Activated naive CD4-positive, alpha-beta T cell treated with anti-CD3 and anti-CD28 coated beads, Interleukin-2, amount 50 U/mL, for 24 hours (primary cell): ENCODE measurements at regions not wholly inside any gene's neighbourhood (a gene's known extent, or its start where the extent isn't known, plus 50 kb on each side); places are given as distances from the start of the nearest gene placed in this dataset.

Source experiments
- H3K27ac Mint-ChIP-seq: one replicate; pipeline ENCODE4 v1.8.0; 2021; ENCODE audit warnings: mild to moderate bottlenecking, mixed read lengths
- H3K27me3 Mint-ChIP-seq: one replicate; pipeline ENCODE4 v1.8.0; 2021; ENCODE audit warnings: mixed read lengths
- H3K36me3 Mint-ChIP-seq: one replicate; pipeline ENCODE4 v1.8.0; 2021; ENCODE audit warnings: mixed read lengths
- H3K4me1 Mint-ChIP-seq: one replicate; pipeline ENCODE4 v1.8.0; 2021; ENCODE audit warnings: mixed read lengths
- H3K4me3 Mint-ChIP-seq: one replicate; pipeline ENCODE4 v1.8.0; 2021; ENCODE audit warnings: mild to moderate bottlenecking, mixed read lengths
- H3K9me3 Mint-ChIP-seq: one replicate; pipeline ENCODE4 v1.8.0; 2021; ENCODE audit warnings: mixed read lengths

DNA sequence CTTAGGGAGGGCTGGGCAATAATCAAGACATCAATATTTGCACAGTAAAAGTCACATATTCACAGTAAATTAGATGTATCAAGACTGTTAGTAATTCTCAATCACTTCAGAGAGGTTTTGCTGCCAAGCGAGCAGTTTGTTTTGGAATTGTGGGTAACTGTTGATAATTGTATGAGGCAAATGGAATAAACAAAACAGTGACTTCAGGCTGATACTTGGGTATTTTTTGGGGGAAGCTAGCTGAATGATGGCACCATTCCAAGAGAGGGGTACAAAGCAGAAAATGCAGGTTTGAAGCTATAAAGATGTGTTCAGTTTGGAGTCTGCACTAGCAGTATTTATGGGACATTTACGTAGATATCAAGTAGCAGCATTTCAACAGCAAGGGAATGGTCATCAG, 232.8 kb upstream of the ATP2B1 start:
- H3K27me3 Mint-ChIP-seq: no peaks in the 10 kb centered on the region
- H3K27ac Mint-ChIP-seq: no peak overlapping the region

DNA sequence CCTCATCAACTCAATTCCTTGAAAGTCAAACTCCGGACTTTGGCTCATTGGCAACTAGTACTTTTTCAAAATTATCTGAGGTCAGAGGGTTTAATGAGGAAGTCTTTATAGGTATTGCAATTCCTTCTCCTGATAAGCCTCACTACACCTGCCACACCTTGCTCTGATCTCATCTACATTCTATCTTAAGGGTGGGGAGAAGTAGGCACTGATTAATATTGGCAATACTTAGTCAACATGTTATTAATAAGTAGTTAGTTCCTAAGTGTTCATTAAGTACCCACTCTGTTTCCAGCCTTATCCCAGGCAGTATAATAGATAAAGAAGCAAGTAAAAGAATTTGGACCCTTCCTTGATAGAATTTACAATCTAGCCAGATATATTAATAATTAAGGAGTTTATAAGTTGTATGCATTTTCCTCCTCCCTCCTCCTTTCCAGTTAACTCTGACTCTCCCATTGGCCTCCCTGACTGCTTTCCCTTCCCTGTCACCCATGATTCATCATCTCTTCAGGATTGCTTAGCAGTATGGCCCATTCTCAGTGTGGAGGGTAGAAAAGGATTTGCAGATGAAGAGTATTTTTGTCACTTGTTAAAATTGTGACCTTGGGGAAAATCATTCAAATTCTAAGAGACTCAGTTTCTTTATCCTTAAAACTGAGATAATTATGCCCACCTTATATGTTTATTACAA, 231.0 kb upstream of the ATP2B1 start:
- Mint-ChIP-seq H3K36me3 (no peaks in the 10 kb centered on the region), H3K4me1 (peaks cover 7% of the 10 kb centered on the region), H3K27me3 (no peaks in the 10 kb centered on the region), H3K9me3 (no peaks in the 10 kb centered on the region), H3K27ac (no peak overlapping the region), H3K4me3 (no peak overlapping the region)

More for the DNA sequence above, 232.8 kb upstream of the ATP2B1 start:
- Mint-ChIP-seq H3K4me3 (no peak overlapping the region), H3K9me3 (no peaks in the 10 kb centered on the region), H3K36me3 (no peaks in the 10 kb centered on the region), H3K4me1 (peaks cover 5% of the 10 kb centered on the region)

GRCh38 chr12:89936631-89937030, 228.0 kb upstream of the ATP2B1 start:
- Mint-ChIP-seq H3K27me3 (no peaks in the 10 kb centered on the region), H3K4me1 (peaks cover 23% of the 10 kb centered on the region), H3K9me3 (no peaks in the 10 kb centered on the region), H3K36me3 (no peaks in the 10 kb centered on the region), H3K27ac (no peak overlapping the region), H3K4me3 (no peak overlapping the region)

- H3K27ac Mint-ChIP-seq: no peak overlapping the region
- H3K27me3 Mint-ChIP-seq: no peaks in the 10 kb centered on the region
- H3K4me1 Mint-ChIP-seq: peaks cover 23% of the 10 kb centered on the region
- no peaks in the 10 kb centered on the region for H3K36me3 Mint-ChIP-seq
- no peaks in the 10 kb centered on the region for H3K9me3 Mint-ChIP-seq
- H3K4me3 Mint-ChIP-seq: no peak overlapping the region
These were observed 227.2 kb upstream of the ATP2B1 start for GRCh38 chr12:89935850-89936249.

GRCh38 chr12:89933911-89934310, 225.3 kb upstream of the ATP2B1 start:
- Mint-ChIP-seq H3K27ac (no peak overlapping the region), H3K4me3 (no peak overlapping the region), H3K9me3 (no peaks in the 10 kb centered on the region), H3K36me3 (no peaks in the 10 kb centered on the region), H3K27me3 (no peaks in the 10 kb centered on the region), H3K4me1 (peaks cover 23% of the 10 kb centered on the region)

GRCh38 chr12:89932954-89933353, 224.3 kb upstream of the ATP2B1 start:
- Mint-ChIP-seq H3K4me3 (no peak overlapping the region), H3K27me3 (no peaks in the 10 kb centered on the region), H3K4me1 (peaks cover 23% of the 10 kb centered on the region), H3K9me3 (no peaks in the 10 kb centered on the region), H3K36me3 (no peaks in the 10 kb centered on the region), H3K27ac (no peak overlapping the region)

- no peaks in the 10 kb centered on the region for H3K27me3 Mint-ChIP-seq
- no peaks in the 10 kb centered on the region for H3K9me3 Mint-ChIP-seq
- H3K4me1 Mint-ChIP-seq: peaks cover 16% of the 10 kb centered on the region
- no peak overlapping the region for H3K4me3 Mint-ChIP-seq
- H3K36me3 Mint-ChIP-seq: no peaks in the 10 kb centered on the region
- no peak overlapping the region for H3K27ac Mint-ChIP-seq
These were observed 219.8 kb upstream of the ATP2B1 start for GRCh38 chr12:89928467-89928866.

- Mint-ChIP-seq H3K9me3 (no peaks in the 10 kb centered on the region), H3K4me3 (no peak overlapping the region), H3K4me1 (peaks cover 9% of the 10 kb centered on the region), H3K27me3 (no peaks in the 10 kb centered on the region), H3K27ac (no peak overlapping the region), H3K36me3 (no peaks in the 10 kb centered on the region)
These were observed 218.6 kb upstream of the ATP2B1 start for GRCh38 chr12:89927226-89927698.

GRCh38 chr12:89924191-89924590, 215.6 kb upstream of the ATP2B1 start:
- H3K4me3 Mint-ChIP-seq: no peak overlapping the region
- no peaks in the 10 kb centered on the region for H3K27me3 Mint-ChIP-seq
- H3K4me1 Mint-ChIP-seq: peaks cover 6% of the 10 kb centered on the region
- H3K27ac Mint-ChIP-seq: no peak overlapping the region
- no peaks in the 10 kb centered on the region for H3K36me3 Mint-ChIP-seq
- no peaks in the 10 kb centered on the region for H3K9me3 Mint-ChIP-seq

DNA sequence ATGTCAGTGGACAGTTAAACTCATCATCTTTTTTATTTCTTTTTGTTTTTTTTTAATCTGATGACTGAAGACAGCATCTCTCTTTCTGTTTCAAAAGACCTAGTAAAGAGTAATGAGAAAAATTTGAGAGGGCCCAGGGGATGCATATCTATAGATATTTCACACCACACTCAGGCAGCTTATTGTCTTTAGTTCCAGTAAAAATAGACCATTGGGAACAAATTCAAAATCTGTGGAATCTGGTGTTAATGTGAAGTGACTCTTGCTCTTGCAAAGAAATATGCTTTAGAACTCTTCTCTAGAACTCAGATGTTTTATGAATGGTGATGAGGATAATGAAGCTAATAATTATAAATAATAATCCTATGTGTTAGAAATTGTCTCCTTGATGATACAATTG, 214.5 kb upstream of the ATP2B1 start:
- Mint-ChIP-seq H3K9me3 (no peaks in the 10 kb centered on the region), H3K36me3 (no peaks in the 10 kb centered on the region), H3K4me1 (peaks cover 11% of the 10 kb centered on the region), H3K4me3 (no peak overlapping the region), H3K27ac (no peak overlapping the region), H3K27me3 (no peaks in the 10 kb centered on the region)

DNA sequence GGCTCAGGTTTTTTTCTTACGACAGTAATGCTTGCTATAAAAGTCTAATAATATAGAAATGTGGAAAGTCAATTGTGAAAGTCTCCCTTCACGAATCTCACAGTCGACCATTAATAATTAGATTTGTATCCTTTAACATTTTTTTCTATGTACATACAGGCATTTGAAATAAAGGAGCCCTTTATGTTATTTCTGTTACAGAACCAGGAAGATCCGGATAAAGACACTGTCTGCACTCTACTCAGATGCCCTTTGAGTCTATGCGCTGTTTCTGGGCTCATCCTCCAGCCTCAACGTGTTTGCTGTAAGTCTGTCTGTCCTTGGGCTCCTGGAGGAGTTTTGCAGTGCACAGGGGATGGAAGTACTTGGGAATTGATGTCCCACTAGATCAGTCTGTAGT, 212.2 kb upstream of the ATP2B1 start:
- Mint-ChIP-seq H3K27me3 (no peaks in the 10 kb centered on the region), H3K4me3 (no peak overlapping the region), H3K4me1 (peaks cover 6% of the 10 kb centered on the region), H3K36me3 (no peaks in the 10 kb centered on the region), H3K27ac (no peak overlapping the region), H3K9me3 (no peaks in the 10 kb centered on the region)

GRCh38 chr12:89919241-89919906, 210.7 kb upstream of the ATP2B1 start:
- no peak overlapping the region for H3K4me3 Mint-ChIP-seq
- H3K9me3 Mint-ChIP-seq: no peaks in the 10 kb centered on the region
- no peaks in the 10 kb centered on the region for H3K36me3 Mint-ChIP-seq
- peaks cover 6% of the 10 kb centered on the region for H3K4me1 Mint-ChIP-seq
- H3K27me3 Mint-ChIP-seq: no peaks in the 10 kb centered on the region
- no peak overlapping the region for H3K27ac Mint-ChIP-seq

- Mint-ChIP-seq H3K4me1 (peaks cover 6% of the 10 kb centered on the region), H3K4me3 (no peak overlapping the region), H3K9me3 (no peaks in the 10 kb centered on the region), H3K36me3 (no peaks in the 10 kb centered on the region), H3K27ac (no peak overlapping the region), H3K27me3 (no peaks in the 10 kb centered on the region)
These were observed 209.7 kb upstream of the ATP2B1 start for GRCh38 chr12:89918172-89918846.

DNA sequence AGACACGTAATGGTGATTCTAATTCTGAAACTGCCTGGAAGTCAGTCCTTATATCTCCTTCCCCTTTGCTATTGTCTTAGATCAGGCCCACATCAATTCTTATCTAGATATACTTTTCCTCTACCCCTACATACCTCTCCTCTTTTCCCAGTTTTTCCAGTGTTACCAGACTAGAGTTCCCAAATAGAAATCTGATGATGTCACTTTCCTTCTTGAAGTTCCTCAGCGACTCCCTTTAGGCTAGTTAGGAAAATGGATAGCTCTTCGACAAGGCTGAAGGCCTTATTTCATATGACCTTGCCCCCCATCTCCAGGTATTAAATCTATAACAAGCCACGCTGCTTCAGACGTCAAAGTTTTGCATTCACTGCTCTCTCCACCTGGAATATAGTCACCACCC, 201.1 kb upstream of the ATP2B1 start:
- Mint-ChIP-seq H3K9me3 (no peaks in the 10 kb centered on the region), H3K4me3 (no peak overlapping the region), H3K27ac (no peak overlapping the region), H3K36me3 (peaks cover 4% of the 10 kb centered on the region), H3K4me1 (no peaks in the 10 kb centered on the region), H3K27me3 (no peaks in the 10 kb centered on the region)

DNA sequence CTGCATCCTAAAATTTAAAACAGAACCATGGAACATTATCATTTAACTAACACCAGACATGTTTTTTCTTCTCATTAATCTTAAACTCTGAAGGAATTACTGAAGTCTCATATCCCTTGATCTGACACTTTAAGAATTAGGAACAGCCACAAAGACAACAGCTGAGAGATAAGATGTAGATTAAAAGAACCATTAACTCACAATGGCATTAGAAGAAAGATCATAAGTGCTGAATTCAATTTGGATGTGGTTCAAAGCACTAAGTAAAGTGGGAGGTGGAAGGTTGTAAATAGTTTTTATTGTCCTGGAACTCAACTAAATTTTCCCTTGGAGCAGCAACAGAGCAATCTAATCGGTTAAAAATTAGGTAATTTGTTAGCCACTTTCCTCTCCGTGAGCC, 199.0 kb upstream of the ATP2B1 start:
- no peaks in the 10 kb centered on the region for H3K27me3 Mint-ChIP-seq
- H3K4me1 Mint-ChIP-seq: no peaks in the 10 kb centered on the region
- no peaks in the 10 kb centered on the region for H3K9me3 Mint-ChIP-seq
- H3K27ac Mint-ChIP-seq: no peak overlapping the region
- H3K4me3 Mint-ChIP-seq: no peak overlapping the region
- peaks cover 1% of the 10 kb centered on the region for H3K36me3 Mint-ChIP-seq

- H3K27ac Mint-ChIP-seq: no peak overlapping the region
- no peaks in the 10 kb centered on the region for H3K27me3 Mint-ChIP-seq
These were observed 198.2 kb upstream of the ATP2B1 start for GRCh38 chr12:89906824-89907223.

More at GRCh38 chr12:89906824-89907223, 198.2 kb upstream of the ATP2B1 start:
- Mint-ChIP-seq H3K4me3 (no peak overlapping the region), H3K9me3 (no peaks in the 10 kb centered on the region), H3K36me3 (peaks cover 1% of the 10 kb centered on the region), H3K4me1 (no peaks in the 10 kb centered on the region)
